ENCODE measurements at regions not wholly inside any gene's neighbourhood (a gene's known extent, or its start where the extent isn't known, plus 50 kb on each side); places are given as distances from the start of the nearest gene placed in this dataset.
"Not testable (repeated sequence)": the region's sequence is repeated elsewhere in the genome, so short reads cannot be mapped to it uniquely, and the experiment has no call there.

DNA sequence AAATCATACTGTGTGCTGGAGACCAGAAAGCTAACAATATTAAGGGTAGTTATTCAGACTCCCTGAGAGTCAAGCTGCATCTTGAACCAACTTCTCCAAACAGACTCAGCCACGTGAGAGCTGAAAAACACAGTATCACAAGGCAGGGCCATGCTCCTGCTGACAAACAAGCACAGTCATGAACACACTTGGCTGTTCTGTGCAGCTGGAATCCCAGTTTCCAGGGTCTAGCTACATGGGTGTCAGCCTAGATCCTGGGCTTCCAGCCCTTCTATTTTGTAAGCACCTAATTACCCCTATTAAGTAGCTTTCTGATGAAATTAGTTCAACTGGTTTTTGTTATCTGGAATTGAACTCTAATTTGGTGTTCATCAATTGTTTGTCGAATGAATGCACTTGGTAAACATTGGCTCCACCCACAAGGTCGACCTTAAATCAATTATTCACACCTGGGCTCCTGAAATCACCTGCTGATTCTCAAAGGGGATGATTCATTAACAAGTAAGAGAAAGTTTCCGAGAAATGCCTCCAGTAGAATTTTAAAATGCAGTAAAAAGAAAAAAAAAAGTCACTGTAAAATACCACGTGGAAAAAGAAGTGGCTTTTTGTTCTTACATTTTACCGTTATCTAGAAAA lies 179.3 kb downstream of the ZC3H11B start:
- no peak for DNase-seq (ENCODE audit: low read depth)

GRCh38 chr1:219433001-219433400 lies 179.9 kb downstream of the ZC3H11B start:
- no peak for DNase-seq (ENCODE audit: low read depth)

DNA sequence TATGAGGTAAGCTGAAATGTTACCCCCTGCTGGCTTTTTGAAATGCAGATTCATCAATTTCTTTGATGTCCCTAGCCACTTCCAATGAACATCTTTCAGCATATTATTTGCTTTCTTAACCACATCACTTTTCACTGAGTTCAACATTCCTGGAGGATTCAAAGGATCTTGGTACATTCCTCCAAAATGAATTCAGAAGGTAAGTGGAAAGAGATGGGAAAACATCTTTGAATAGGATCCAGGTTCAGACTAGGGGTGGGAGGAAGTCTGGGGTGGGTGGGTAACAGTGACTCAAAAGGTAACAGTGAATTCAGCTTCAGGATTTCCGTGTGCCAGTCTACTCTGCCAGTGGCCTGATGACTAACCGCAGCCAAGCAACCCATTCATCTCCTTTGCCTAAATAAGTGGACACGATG lies 180.7 kb downstream of the ZC3H11B start:
- DNase-seq (ENCODE audit: low read depth) = no peak

GRCh38 chr1:219430419-219430818 lies 182.5 kb downstream of the ZC3H11B start:
- DNase-seq (ENCODE audit: low read depth) = no peak

DNA sequence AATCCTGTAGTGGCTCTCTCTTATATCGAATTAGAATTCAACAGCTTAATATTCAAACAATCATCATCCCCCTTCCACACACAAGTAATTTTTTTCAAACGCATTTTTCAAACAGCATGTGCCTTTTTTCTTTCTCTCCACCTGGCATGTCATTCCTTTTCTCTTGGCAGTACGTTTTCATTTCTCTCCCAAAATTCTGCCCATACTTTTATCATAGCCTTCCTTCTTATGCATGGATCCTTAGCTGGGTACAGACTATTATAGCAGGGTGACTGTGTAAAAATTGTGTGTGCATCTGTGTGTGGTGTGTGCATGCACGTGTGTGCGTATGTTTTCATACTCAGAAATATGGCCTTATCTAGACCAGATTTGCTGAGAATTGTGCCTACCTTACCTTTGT lies 184.3 kb downstream of the ZC3H11B start:
- no peak for DNase-seq (ENCODE audit: low read depth)

- no peak for DNase-seq (ENCODE audit: low read depth)
Observed at GRCh38 chr1:219427989-219428388, 184.9 kb downstream of the ZC3H11B start.

DNA sequence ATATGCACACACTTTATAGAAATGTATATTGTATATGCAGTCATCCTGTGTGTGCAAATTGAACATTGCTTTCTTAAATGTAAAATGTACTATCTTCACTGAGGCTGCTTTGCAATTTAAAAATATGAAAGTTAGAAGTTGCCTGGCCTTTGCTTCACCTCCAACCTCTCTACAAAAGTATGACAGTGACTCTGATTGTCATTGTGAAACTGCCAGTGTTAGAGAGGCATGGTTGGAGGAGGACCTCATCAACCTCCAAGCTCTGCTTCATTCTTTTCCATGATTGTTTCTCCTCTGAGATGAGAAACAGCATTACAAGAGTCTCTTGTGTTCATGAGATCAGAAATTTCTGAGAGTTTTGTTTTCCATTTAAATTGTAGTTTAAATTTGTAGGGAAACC lies 185.5 kb downstream of the ZC3H11B start:
- DNase-seq (ENCODE audit: low read depth) = no peak

GRCh38 chr1:219422811-219423598 lies 189.9 kb downstream of the ZC3H11B start:
- no peak for DNase-seq (ENCODE audit: low read depth)

DNA sequence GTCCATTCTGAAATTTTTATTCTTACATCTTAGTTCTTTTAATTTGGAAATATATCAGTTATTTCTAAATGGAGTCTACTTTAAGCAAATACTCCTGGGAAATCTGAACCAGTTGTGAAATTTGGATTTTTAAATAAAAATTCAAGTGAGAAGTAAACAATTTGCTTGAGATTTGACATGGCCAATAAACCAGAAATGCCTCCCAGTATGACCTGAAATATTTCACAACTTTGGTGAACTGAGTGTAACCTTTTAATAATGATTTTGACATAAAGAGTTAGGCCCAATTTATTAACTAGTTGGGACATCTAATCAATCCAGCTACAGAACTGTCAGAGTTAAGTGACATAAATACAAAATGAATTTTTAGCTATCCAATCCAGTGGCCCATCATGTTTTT lies 192.0 kb downstream of the ZC3H11B start:
- DNase-seq (ENCODE audit: low read depth) = no peak

- DNase-seq (ENCODE audit: low read depth) = no peak
Observed at GRCh38 chr1:219419860-219420259, 193.0 kb downstream of the ZC3H11B start.

DNA sequence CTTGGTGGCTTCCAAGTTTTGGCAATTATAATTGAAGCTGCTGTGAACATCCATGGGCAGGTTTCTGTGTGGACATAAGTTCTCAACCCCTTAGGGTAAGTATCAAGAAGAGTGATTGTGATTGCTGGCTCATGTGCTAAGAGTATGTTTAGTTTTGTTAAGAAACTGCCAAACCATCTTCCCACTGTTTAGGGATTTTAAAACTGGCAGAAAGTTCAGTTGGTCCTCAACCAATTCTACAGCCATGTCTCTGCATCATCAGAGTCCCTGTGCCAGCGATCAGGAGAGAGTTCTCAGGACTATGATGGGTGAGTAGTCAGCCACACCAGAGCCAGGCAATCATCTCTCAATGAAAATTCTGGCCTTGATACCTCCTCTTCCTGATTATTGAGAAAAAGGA lies 193.8 kb downstream of the ZC3H11B start:
- DNase-seq (ENCODE audit: low read depth) = no peak

DNA sequence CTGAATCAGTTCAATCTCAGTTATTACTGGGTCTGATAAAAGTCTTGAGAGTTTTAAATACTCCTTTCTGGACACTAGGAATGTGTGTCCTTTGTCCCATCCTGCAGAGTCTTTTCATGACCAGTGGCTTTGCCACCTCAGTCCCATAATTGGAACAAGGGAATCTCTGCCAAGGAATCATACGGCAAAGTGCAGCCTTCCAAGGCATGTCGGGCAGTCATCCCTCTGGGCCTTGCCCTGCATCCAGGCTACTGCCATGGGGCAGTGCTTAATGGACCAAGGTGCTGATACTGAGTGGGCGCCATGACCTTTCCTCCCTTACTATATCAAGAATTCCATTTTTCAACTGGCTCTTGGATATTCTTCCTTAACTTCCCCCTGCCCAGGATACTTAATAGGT lies 195.3 kb downstream of the ZC3H11B start:
- no peak for DNase-seq (ENCODE audit: low read depth)

- peak; percentile 43 for DNase-seq (ENCODE audit: low read depth)
Observed at GRCh38 chr1:219416598-219417238, 196.2 kb downstream of the ZC3H11B start.

GRCh38 chr1:219415915-219416314 lies 197.0 kb downstream of the ZC3H11B start:
- DNase-seq (ENCODE audit: low read depth) = no peak

- no peak for DNase-seq (ENCODE audit: low read depth)
Observed at GRCh38 chr1:219415433-219415832, 197.5 kb downstream of the ZC3H11B start.

DNA sequence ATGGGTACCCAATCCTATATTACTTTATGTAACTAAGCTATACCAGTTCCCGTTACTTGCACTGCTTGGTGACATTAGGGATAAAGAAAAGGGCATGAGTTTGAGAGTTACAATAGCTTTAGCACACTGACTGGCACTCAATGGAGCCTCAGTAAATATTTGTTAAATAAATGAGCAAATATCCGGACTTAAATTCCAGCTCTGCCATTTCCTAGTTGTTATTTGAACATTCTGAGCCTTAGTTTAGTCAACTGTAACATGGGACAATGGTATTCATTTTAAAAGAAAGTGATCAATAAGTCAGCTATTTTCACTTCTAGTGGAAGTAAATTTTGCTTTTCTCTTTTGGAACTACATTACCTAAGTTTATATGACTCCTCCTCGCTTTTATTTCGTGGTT lies 198.7 kb downstream of the ZC3H11B start:
- DNase-seq (ENCODE audit: low read depth) = no peak

DNA sequence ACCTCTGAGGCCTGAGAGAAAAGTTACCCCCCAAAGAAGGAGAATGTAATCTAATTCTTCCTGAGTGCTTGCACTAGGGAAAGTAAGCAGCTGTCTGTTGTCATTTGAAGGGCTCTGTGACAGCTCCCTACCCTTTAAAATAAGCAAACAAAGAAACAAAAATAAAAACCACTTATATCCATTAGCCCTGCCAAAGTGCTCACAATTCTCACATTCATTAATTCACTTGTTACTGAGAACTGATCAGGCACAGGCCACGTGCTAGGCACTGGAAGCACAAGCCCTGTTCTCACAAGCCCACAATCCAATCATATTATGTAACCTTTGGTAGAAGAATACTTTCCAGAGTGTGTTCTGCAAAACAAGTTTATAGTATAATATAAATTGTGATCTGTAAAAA lies 199.4 kb downstream of the ZC3H11B start:
- no peak for DNase-seq (ENCODE audit: low read depth)

GRCh38 chr1:219412772-219413171 lies 200.1 kb downstream of the ZC3H11B start:
- DNase-seq (ENCODE audit: low read depth) = no peak

- DNase-seq (ENCODE audit: low read depth) = not testable (repeated sequence)
Observed at GRCh38 chr1:219410721-219411120, 202.2 kb downstream of the ZC3H11B start.

GRCh38 chr1:219405531-219406331 lies 207.2 kb downstream of the ZC3H11B start:
- DNase-seq (ENCODE audit: low read depth) = no peak

DNA sequence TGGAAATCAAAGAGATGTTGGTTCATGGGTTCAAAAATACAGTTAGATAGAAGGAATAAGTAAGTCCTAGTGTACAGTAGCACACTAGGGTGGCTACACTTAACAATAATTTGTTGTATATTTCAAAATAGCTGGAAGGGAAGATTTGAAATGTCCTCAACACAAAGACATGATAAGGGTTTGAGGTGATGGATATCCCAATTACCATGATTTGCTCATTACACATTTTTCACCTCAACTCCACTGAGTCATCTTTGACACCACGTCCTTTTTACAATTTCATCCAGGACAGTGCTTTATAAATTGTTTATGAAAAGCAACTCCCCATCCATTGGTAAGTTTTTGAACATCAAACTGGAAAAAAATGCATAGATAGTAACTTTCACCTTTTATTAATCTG lies 208.3 kb downstream of the ZC3H11B start:
- DNase-seq (ENCODE audit: low read depth) = no peak

DNA sequence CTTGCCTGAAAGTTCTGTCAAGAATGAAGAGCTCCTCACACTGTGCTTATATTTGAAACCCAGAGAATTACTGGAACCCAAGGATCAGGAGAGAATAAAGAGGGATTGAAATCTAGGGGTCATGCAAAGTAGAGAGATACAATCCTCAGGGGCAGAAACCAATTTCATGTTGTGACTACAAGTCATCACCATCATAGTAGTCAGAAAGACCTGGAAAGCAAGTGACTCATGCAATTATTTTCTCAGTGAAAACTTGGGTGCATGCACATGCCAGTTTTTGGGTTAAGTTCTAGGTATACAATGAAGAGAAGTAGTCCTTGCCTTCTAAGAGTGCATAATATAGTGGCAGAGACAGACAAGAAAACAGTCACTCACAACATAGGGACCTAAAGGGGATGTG lies 210.0 kb downstream of the ZC3H11B start:
- DNase-seq (ENCODE audit: low read depth) = no peak
